Kidney (tissue), 13 donors: ENCODE measurements at regions not wholly inside any gene's neighbourhood (a gene's known extent, or its start where the extent isn't known, plus 50 kb on each side); places are given as distances from the start of the nearest gene placed in this dataset.

ENCODE experiments used
- DNase-seq, 5 donors: peaks; one replicate each; pipeline ENCODE4 v3.0.0-alpha.2; 2013 to 2020
- FAIRE-seq: peaks from 2 replicates; lab custom pipeline; 2012; peaks lifted over from hg19 to GRCh38; lab: Jason Lieb, UNC
- H3K27ac ChIP-seq, 2 donors: one replicate each; pipeline ENCODE4 v1.7.0; 2013; ENCODE audit warnings: low read depth in 2 of 2, low read length in 2 of 2, inconsistent platforms in 1 of 2
- H3K27me3 ChIP-seq: one replicate; pipeline ENCODE4 v1.7.1; 2013; ENCODE audit warnings: low read length, inconsistent platforms; ENCODE audit not compliant: control insufficient read depth, insufficient read depth
- H3K36me3 ChIP-seq, 3 donors: one replicate each; pipeline versions ENCODE4 v1.7.0 to v1.7.1; 2013; ENCODE audit warnings: low read length in 3 of 3, control low read depth in 1 of 3, inconsistent platforms in 1 of 3; ENCODE audit not compliant: insufficient read depth in 3 of 3, control insufficient read depth in 2 of 3
- H3K4me1 ChIP-seq, 3 donors: one replicate each; pipeline versions ENCODE4 v1.7.0 to v1.7.1; 2013; ENCODE audit warnings: low read length in 3 of 3, inconsistent platforms in 1 of 3, low read depth in 1 of 3; ENCODE audit not compliant: control insufficient read depth in 2 of 3, insufficient read depth in 2 of 3
- H3K4me3 ChIP-seq, 3 donors: one replicate each; pipeline versions ENCODE4 v1.7.0 to v1.8.1; 2013; ENCODE audit warnings: low read length in 3 of 3, control low read depth in 1 of 3, inconsistent platforms in 1 of 3
- H3K9ac ChIP-seq, 3 donors: one replicate each; pipeline versions ENCODE4 v1.7.0 to v1.7.1; 2013; ENCODE audit warnings: low read length in 3 of 3, control low read depth in 1 of 3, inconsistent platforms in 1 of 3
- H3K9me3 ChIP-seq, 3 donors: one replicate each; pipeline versions ENCODE4 v1.7.0 to v1.7.1; 2013; ENCODE audit warnings: low read length in 3 of 3, control low read depth in 1 of 3, inconsistent platforms in 1 of 3; ENCODE audit not compliant: control insufficient read depth in 2 of 3, insufficient read depth in 1 of 3
- intact Hi-C: fragments of 100-400 bp; cut with DNase I; formaldehyde crosslinking; loops from one replicate; pipeline ENCODE4 v1.11.1; 2022
- TF ChIP-seq, protein P1 (sequence below): IDR thresholded peaks from 3 replicates; pipeline ENCODE4 v1.5.1; 2012; ENCODE audit warnings: mild to moderate bottlenecking, moderate library complexity, borderline replicate concordance; ENCODE audit not compliant: insufficient read depth; ENCODE audit errors: extremely low read depth
- donor health status: control.
- donor health status: control.
- donor health status: control.
- donor health status: control.
- donor health status: control.
- donor health status: DM: yes; HTN: yes; CAD: no.
- donor health status: Normal renal cell carcinoma (clear cell type).

DNA sequence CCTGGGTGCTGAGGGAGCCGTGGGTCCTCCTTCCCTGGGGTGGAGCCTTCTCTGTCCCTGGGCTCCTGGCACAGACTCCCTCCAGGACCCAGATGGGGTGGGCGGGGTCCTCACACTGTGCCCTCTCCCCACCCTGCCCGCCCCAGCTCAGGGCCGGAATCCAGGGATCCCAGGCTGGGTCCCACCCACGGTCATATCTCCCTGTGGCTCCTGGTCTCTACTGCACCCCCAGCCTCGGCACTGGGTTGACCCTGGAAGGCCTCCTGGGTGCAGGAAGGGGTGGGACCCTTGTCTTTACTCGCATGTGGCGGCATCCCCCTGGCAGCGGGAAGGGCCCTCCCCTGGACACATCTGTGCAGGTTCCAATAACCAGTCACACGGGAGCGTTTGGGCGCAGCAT lies 75.8 kb upstream of the EIF5 start:
- peaks cover 0 to 5% (median 0%) of the 10 kb centered on the region in 3 donors for H3K9me3 ChIP-seq
- H3K27ac ChIP-seq = no peak overlapping the region
- intact Hi-C loops = no loop called here
- H3K4me3 ChIP-seq = no peak overlapping the region
- H3K36me3 ChIP-seq = no peaks in the 10 kb centered on the region
- H3K4me1 ChIP-seq = peaks cover 0 to 16% (median 7%) of the 10 kb centered on the region in 3 donors
- H3K9ac ChIP-seq = no peak overlapping the region
- H3K27me3 ChIP-seq = no peaks in the 10 kb centered on the region
- TF ChIP-seq, protein P1, sequence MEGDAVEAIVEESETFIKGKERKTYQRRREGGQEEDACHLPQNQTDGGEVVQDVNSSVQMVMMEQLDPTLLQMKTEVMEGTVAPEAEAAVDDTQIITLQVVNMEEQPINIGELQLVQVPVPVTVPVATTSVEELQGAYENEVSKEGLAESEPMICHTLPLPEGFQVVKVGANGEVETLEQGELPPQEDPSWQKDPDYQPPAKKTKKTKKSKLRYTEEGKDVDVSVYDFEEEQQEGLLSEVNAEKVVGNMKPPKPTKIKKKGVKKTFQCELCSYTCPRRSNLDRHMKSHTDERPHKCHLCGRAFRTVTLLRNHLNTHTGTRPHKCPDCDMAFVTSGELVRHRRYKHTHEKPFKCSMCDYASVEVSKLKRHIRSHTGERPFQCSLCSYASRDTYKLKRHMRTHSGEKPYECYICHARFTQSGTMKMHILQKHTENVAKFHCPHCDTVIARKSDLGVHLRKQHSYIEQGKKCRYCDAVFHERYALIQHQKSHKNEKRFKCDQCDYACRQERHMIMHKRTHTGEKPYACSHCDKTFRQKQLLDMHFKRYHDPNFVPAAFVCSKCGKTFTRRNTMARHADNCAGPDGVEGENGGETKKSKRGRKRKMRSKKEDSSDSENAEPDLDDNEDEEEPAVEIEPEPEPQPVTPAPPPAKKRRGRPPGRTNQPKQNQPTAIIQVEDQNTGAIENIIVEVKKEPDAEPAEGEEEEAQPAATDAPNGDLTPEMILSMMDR = no peak
- FAIRE-seq = no peak
- DNase-seq = no peak

DNA sequence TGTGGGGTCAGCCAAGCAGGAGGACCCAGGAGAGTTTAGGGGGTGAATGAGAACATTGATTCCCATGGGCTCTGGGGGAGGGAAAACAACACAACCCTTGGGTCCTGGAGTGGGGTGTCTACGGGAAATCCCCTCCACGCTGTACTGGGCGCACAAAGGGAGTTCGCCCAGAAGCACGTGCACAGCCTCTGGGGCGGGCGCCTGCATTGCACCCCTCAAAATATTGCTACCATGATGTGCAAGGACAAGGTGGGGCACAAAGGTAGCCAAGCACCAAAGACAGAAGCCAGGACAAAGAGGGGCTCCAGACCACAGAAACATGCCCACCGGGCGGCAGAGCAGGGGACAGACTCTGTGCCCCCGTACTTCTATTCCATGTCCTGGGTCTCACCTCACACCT lies 74.9 kb upstream of the EIF5 start:
- Histone ChIP-seq H3K4me1 (peaks cover 0 to 13% (median 5%) of the 10 kb centered on the region in 3 donors), H3K9me3 (peaks cover 0 to 5% (median 0%) of the 10 kb centered on the region in 3 donors), H3K4me3 (no peak overlapping the region), H3K36me3 (no peaks in the 10 kb centered on the region), H3K27ac (no peak overlapping the region), H3K27me3 (no peaks in the 10 kb centered on the region), H3K9ac (no peak overlapping the region)
- FAIRE-seq = no peak
- no peak for DNase-seq
- intact Hi-C loops = no loop called here
- TF ChIP-seq, protein P1 = no peak

DNA sequence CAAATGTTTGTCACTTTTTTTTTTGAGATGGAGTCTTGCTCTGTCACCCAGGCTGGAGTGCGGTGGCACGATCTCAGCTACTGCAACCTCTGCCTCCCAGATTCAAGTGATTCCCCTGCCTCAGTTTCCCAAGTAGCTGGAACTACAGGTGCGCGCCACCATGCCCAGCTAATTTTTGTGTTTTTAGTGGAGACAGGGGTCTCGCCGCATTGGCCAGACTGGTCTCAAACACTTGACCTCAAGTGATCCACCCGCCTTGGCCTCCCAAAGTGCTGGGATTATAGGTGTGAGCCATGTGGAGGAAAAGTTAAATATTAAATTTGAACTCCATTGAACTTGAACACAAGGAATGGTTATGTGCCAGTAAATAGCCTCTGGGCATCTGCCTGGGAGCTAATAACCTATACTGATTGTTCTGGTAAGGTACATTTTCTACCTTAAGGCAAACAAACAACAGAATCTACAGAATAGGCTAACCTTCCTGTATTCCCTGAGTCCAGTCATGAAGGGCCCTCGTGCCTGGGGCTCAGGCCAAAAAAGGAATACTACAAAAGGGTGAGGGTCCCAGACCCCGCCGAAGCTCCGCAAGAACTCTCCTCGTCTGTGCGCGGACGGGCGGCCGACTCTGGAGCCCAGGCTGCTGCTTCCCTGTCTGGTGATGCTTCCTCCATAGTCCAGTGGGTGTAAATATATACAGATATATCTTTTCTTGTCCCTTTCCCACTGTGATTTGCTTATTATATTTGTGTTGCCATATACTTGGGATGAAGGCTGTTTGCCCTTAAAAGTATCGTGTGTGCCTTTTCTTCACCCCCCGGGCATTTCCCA lies 74.0 kb upstream of the EIF5 start:
- TF ChIP-seq, protein P1 = no peak
- Histone ChIP-seq H3K4me1 (peaks cover 0 to 13% (median 5%) of the 10 kb centered on the region in 3 donors), H3K9ac (peak overlapping the region in 2 of 3 donors; percentile 29 to 58), H3K27me3 (no peaks in the 10 kb centered on the region), H3K9me3 (peaks cover 0 to 5% (median 0%) of the 10 kb centered on the region in 3 donors), H3K36me3 (no peaks in the 10 kb centered on the region), H3K27ac (peak overlapping the region; percentile 87 to 89), H3K4me3 (peak overlapping the region; percentile 40 to 86 (median 61))
- no peak for DNase-seq
- FAIRE-seq = no peak
- intact Hi-C loops = no loop called here
